Erythroblast (primary cell): ENCODE measurements at regions not wholly inside any gene's neighbourhood (a gene's known extent, or its start where the extent isn't known, plus 50 kb on each side); places are given as distances from the start of the nearest gene placed in this dataset.

Experiments used
- GATA1 ChIP-seq: IDR thresholded peaks from 2 replicates; pipeline ENCODE4 v1.6.1; 2011; ENCODE audit warnings: low read depth, mild to moderate bottlenecking, control low read depth, low read length, moderate library complexity
- POLR2A ChIP-seq: IDR thresholded peaks from 2 replicates; pipeline ENCODE4 v1.6.1; 2011; ENCODE audit warnings: mild to moderate bottlenecking, low read length

GRCh38 chr17:65453204-65453931 is 108.1 kb downstream of the AXIN2 start:
- no peak for TF ChIP-seq POLR2A
- no peak for TF ChIP-seq GATA1
